HG02973 (cell line): ENCODE measurements at regions not wholly inside any gene's neighbourhood (a gene's known extent, or its start where the extent isn't known, plus 50 kb on each side); places are given as distances from the start of the nearest gene placed in this dataset.

Experiments
- ATAC-seq: cut with Tn5 transposase; IDR thresholded peaks from one replicate; pipeline ENCODE4 v1.9.1; 2021; ENCODE audit warnings: moderate library complexity; ENCODE audit not compliant: unreplicated experiment

DNA sequence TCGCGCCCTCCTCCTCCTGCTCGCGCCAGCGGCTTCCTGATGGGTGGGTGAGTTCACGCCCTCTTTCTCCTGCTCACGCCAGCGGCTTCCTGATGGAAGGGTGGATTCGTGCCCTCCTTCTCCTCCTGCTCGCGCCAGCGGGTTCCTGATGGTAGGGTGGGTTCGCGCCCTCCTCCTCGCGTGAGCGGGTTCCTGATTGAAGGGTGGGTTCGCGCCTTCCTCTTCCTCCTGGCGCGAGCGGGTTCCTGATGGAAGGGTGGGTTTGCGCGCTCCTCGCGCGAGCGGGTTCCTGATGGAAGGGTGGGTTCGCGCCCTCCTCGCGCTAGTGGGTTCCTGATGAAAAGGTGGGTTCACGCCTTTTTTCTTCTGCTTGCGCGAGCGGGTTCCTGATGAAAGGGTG, 62.0 kb upstream of the MGAT5 start:
- no peak for ATAC-seq

DNA sequence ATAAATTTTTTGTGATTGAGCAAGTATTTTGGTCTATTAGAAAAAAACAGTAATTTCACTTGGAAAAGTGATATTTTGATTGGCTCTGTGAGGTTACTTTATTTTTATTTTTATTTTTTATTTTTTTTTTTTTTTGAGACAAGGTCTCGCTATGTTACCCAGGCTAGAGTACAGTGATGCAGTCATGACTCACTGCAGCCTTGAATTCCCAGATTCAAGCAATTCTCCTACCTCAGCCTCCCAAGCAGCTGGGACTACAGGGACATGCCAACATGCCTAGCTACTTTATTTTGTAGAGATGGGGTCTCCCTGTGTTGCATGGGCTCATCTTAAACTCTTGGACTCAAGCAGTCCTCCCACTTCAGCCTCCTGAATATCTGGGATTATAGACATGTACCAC, 60.9 kb upstream of the MGAT5 start:
- ATAC-seq = no peak

DNA sequence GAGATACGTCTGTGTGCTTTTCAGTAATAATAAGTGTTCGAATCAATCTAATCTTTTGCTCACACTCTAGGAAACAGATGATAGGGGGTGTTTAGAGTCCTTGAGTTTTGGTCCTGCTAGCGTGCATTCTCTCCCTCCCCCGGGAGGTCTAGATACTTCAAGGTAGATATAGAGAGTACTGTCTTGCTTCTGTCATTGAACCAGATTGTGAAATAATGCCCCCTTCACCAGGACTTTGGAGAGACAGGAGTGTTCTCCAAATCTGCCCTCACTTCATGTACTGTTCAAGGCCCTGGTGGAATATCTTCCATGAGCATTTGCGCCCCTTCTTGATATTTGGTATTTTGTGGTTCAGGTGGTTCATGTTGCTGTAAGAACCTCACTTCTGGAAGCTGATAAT, 59.4 kb upstream of the MGAT5 start:
- ATAC-seq = no peak

DNA sequence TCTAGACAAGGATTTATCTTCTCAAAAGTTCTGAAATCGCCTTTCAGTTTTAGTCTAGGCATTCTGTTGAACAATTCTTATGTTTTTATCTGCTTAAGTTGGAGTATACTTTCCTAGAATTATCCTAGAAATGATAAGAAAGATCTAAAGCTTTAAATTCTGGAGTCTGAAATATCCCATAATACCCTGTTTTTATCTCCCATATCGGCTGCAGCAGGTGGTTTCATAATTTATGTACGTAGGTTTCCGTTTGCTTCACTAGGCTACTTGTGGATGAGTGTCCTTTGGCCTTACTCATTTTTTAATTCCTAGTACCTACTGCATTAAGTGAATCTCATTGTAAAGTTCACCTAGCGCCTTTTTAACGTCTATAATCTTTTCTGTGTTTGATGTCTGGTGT, 58.5 kb upstream of the MGAT5 start:
- no peak for ATAC-seq

DNA sequence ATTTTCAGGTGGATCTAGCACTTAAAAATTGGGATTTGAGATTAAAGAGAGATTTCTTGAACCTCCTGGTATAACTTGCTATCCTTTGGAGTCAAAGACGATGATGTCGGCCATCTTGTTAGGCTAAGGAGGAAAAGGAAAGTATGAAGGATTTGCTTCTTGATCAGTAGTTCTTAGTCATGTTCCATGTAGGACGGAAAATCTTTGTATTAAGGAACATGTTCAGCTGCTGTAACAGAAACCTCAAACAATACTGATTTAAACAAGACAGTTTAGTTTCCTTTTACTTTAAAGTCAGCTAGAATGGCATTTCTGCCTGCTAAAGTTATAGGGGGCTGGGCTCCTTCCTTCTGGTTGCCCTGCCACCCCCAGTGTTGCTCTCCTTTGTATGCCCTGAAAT, 56.4 kb upstream of the MGAT5 start:
- no peak for ATAC-seq

DNA sequence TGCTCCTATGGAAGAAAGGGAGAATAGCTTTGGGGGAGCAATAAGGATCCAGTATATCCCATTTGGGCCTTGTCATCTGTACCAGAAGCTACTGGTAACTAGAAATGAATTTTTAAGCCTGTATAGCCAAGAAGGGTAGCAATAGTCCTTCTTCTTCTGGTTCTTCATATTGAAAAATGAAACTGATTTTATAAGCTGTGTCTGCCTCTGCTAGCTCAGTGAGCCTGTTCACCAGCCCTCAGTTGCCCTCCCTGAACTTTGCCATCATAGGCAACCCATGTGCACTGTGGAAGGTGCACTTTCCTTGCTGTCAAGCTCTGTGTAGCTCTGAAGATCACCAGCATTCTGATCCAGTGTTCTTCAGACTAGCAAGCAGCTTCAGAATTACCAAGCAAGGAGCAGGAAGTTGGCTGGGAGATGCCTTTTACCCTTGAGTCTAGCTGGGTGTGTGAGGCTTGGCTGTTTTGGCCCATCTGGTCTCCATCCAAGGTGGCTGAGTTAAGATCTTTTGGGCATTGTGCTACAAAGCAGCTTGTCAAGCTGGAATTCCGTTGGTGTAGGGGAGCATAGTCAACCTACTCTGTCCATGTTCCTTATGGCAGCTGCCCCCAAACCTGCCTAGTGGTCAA, 55.8 kb upstream of the MGAT5 start:
- ATAC-seq = no peak

DNA sequence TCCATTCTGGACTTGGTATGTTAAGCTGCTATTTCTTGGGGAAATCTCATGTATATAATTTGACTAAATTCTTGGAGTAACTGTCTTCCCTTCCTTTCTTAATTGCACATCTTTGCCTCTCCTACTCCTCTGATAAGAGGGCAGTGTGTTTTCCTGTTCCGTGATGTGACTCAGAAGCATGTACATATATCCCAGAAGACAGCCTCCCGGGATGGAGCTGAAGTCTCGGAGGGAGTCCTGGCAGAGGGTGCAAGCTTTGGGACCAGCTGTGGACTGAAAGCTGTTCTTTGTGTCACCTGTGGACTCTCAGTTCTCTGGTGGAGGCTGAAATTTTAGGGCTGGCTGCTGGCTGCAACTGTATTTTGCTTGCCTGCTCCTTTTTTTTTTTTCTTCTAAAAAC, 54.7 kb upstream of the MGAT5 start:
- no peak for ATAC-seq

DNA sequence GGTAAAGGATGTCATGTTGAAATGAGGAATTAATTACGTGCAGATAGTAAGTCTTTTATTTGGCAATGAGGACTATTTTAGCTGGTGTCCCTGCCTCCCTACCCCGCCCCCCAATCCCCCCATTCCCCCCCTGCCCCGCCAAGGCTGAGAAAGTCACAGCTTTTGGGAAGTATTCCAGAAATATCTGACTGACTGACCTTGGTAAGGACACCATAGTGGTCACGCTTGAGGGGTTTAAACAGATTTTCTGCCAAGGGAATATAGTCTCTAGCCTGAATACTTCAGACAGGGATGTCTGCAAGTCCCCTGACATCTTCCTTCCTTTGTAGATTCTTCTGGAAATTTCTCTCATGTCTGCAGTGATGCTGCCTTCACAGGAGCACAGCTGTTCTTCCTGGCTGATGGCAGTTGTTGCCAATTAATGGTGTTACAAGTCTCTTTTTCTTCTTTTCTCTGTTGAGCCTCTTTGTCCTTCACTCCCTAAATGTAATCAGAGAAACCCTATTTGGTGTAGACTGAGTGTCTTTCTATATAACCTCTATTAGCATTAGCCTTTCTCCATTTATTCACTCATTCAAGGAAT, 53.7 kb upstream of the MGAT5 start:
- no peak for ATAC-seq

DNA sequence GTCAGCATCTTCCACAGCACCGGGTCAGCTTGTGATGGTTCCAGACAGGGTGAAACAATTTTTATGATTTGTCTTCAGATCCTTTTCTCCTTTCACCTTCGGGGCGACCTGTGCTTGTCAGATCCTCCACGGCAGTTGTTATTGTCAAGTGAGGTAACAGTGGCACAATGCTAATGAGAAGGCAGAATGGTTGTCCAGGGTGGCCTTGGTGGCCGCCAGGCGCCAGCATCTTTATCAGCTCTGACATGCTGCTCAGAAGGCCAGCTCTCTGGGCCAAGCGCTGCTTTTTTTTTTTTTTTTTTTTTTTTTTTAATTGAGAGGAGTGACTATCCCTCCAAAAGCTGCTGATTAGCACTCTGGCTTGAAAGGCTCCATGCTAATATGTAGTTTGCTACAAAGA, 52.3 kb upstream of the MGAT5 start:
- ATAC-seq = no peak

DNA sequence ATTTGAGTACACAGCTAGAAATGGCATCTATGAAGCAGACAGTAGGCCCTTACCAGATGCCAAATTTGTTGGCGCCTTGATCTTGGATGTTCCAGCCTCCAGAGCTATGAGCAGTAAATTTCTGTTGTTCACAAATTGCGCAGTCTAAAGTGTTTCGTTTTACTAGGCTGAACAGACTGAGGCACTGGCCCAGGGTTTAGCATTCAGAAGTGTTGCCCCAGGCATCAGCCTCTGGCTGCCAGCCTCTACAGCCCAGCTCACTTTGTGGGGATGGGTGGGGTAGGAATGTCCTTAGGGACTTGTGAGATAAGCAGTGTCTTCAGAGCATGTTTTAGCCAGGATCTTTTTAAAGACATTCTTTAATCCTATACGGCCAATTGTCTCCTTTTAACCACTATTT, 51.5 kb upstream of the MGAT5 start:
- ATAC-seq = no peak

DNA sequence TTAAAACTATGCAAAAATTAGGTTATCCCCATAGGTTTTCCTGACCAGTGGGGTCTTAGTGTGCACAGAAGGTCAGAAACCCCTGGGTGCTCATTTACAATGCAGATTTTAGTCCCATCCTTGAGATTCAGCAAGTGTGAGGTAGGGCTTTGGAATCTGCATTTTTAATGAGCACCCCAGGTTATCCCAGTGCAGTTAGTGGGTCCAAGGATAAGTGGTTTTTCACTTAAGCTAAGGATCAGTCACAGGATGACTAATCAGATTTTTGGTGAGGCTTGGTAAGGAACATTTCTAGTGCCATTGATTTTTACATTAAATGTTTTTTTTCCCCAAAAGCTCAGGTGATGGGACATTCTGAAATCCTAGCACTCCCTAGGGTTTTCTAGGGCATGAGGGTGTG, 50.7 kb upstream of the MGAT5 start:
- ATAC-seq = no peak
